IMR-90 (cell line): ENCODE measurements at regions not wholly inside any gene's neighbourhood (a gene's known extent, or its start where the extent isn't known, plus 50 kb on each side); places are given as distances from the start of the nearest gene placed in this dataset.

ENCODE experiments used
- ATAC-seq: fragments of 200-7000 bp; cut with Tn5 transposase; 2 replicates; pipeline ENCODE4 v1.9.1; 2020; ENCODE audit warnings: low read depth, mild to moderate bottlenecking, moderate library complexity
- BruUV-seq: library from RNA; stranded (reverse); fragments of 400-500 nt; replicated peaks from 2 replicates; lab custom pipeline; 2021; lab: Mats Ljungman, UMichigan
- CTCF ChIA-PET: fragments of 300-600 bp; formaldehyde crosslinking; extraction: SDS; loops from one replicate; lab custom pipeline; 2021; ENCODE audit warnings: antibody characterized with exemption; lab: Yijun Ruan, JAX
- POLR2A ChIA-PET: fragments of 300-600 bp; sonication (Branson Sonifier 250); formaldehyde crosslinking; loops from one replicate; lab custom pipeline; 2022; ENCODE audit warnings: antibody characterized with exemption; ENCODE audit not compliant: unreplicated experiment; lab: Charles Lee
- DNase-seq: peaks from one replicate; pipeline ENCODE4 v3.0.0; 2013
- H2AFZ ChIP-seq: replicated peaks from 2 replicates; pipeline ENCODE3; 2013; ENCODE audit warnings: low read length, mild to moderate bottlenecking; ENCODE audit not compliant: poor library complexity
- H2AK5ac ChIP-seq: 2 replicates; pipeline ENCODE4 v1.6.1; 2013; ENCODE audit warnings: low read depth, low read length, inconsistent platforms
- H2AK9ac ChIP-seq: replicated peaks from 2 replicates; pipeline ENCODE3; 2013; ENCODE audit warnings: mild to moderate bottlenecking, low read depth, low read length, moderate library complexity; ENCODE audit not compliant: poor library complexity
- H2BK120ac ChIP-seq: 2 replicates; pipeline ENCODE4 v1.6.1; 2013; ENCODE audit warnings: low read depth, low read length, inconsistent platforms
- H2BK15ac ChIP-seq: 3 replicates; pipeline ENCODE4 v1.6.1; 2013; ENCODE audit warnings: low read depth, low read length, inconsistent platforms
- H2BK20ac ChIP-seq: 2 replicates; pipeline ENCODE4 v1.6.1; 2013; ENCODE audit warnings: low read depth, mild to moderate bottlenecking, inconsistent platforms, low read length, moderate library complexity
- H2BK5ac ChIP-seq: 2 replicates; pipeline ENCODE4 v1.6.1; 2013; ENCODE audit warnings: mild to moderate bottlenecking, low read depth, low read length, inconsistent platforms; ENCODE audit not compliant: poor library complexity, severe bottlenecking
- H3K14ac ChIP-seq: replicated peaks from 2 replicates; pipeline ENCODE4 v1.6.1; 2013; ENCODE audit warnings: low read depth, low read length, inconsistent platforms
- H3K18ac ChIP-seq: 2 replicates; pipeline ENCODE4 v1.6.1; 2013; ENCODE audit warnings: low read depth, low read length, control low read depth
- H3K23ac ChIP-seq: 2 replicates; pipeline ENCODE4 v1.6.1; 2013; ENCODE audit warnings: low read depth, low read length, inconsistent platforms
- H3K27ac ChIP-seq: 2 replicates; pipeline ENCODE4 v1.5.1; 2013; ENCODE audit warnings: mild to moderate bottlenecking, control low read depth, low read length; ENCODE audit not compliant: insufficient read depth
- H3K27me3 ChIP-seq: 2 replicates; pipeline ENCODE4 v1.6.1; 2013; ENCODE audit warnings: low read length; ENCODE audit not compliant: control insufficient read depth, insufficient read depth
- H3K36me3 ChIP-seq: 2 replicates; pipeline ENCODE4 v1.6.1; 2013; ENCODE audit warnings: low read length, mixed read lengths; ENCODE audit not compliant: control insufficient read depth, insufficient read depth
- H3K4ac ChIP-seq: 2 replicates; pipeline ENCODE4 v1.6.1; 2013; ENCODE audit warnings: low read depth, low read length, inconsistent platforms
- H3K4me1 ChIP-seq: 2 replicates; pipeline ENCODE4 v1.6.1; 2013; ENCODE audit warnings: low read length, mixed read lengths; ENCODE audit not compliant: control insufficient read depth, insufficient read depth
- H3K4me2 ChIP-seq: 2 replicates; pipeline ENCODE4 v1.6.1; 2013; ENCODE audit warnings: low read depth, mild to moderate bottlenecking, control low read depth, low read length, moderate library complexity
- H3K4me3 ChIP-seq: 2 replicates; pipeline ENCODE4 v1.5.1; 2013; ENCODE audit warnings: low read depth, mild to moderate bottlenecking, control low read depth, low read length, moderate library complexity; ENCODE audit not compliant: insufficient read depth
- H3K56ac ChIP-seq: 2 replicates; pipeline ENCODE4 v1.6.1; 2013; ENCODE audit warnings: low read length, inconsistent platforms; ENCODE audit not compliant: insufficient read depth; ENCODE audit errors: extremely low read depth
- H3K79me1 ChIP-seq, 2 experiments: 2 replicates each; pipeline ENCODE4 v1.6.1; 2013; ENCODE audit warnings: low read length in 2 of 2, inconsistent platforms in 1 of 2, low read depth in 1 of 2
- H3K9ac ChIP-seq: 2 replicates; pipeline ENCODE4 v1.6.1; 2013; ENCODE audit warnings: low read depth, low read length, control low read depth
- H3K9me1 ChIP-seq: 2 replicates; pipeline ENCODE4 v1.6.1; 2013; ENCODE audit warnings: low read length, inconsistent platforms; ENCODE audit not compliant: insufficient read depth
- H3K9me3 ChIP-seq: 2 replicates; pipeline ENCODE4 v1.6.1; 2013; ENCODE audit warnings: low read length; ENCODE audit not compliant: control insufficient read depth, insufficient read depth
- H4K20me1 ChIP-seq: 2 replicates; pipeline ENCODE4 v1.6.1; 2013; ENCODE audit warnings: low read length, inconsistent platforms; ENCODE audit not compliant: insufficient read depth
- H4K5ac ChIP-seq: 2 replicates; pipeline ENCODE4 v1.6.1; 2013; ENCODE audit warnings: mild to moderate bottlenecking, low read depth, low read length, control low read depth
- H4K8ac ChIP-seq, 2 experiments: 2 replicates each; pipeline ENCODE4 v1.6.1; 2013; ENCODE audit warnings: low read depth in 2 of 2, low read length in 2 of 2, control low read depth in 1 of 2, inconsistent platforms in 1 of 2
- H4K91ac ChIP-seq: 2 replicates; pipeline ENCODE4 v1.6.1; 2013; ENCODE audit warnings: low read depth, low read length, inconsistent platforms; ENCODE audit not compliant: insufficient read depth
- BHLHE40 ChIP-seq: fragments of 150-350 bp; IDR thresholded peaks from 2 replicates; pipeline ENCODE4 v1.6.1; 2016; ENCODE audit warnings: mild to moderate bottlenecking, low read depth, low read length
- CEBPB ChIP-seq: IDR thresholded peaks from 2 replicates; pipeline ENCODE4 v1.6.1; 2012; ENCODE audit warnings: low read depth, low read length, improper control_type of control experiment
- CTCF ChIP-seq: conservative IDR thresholded peaks from 2 replicates; pipeline ENCODE4 v1.5.1; 2012; ENCODE audit warnings: mild to moderate bottlenecking, low read depth, low read length, improper control_type of control experiment
- FOS ChIP-seq: fragments of 150-350 bp; IDR thresholded peaks from 2 replicates; pipeline ENCODE4 v1.6.1; 2016; ENCODE audit warnings: low read depth, low read length
- MXI1 ChIP-seq: IDR thresholded peaks from 2 replicates; pipeline ENCODE4 v1.6.1; 2012; ENCODE audit warnings: low read depth, mild to moderate bottlenecking, low read length, moderate library complexity, borderline replicate concordance
- RFX5 ChIP-seq: IDR thresholded peaks from 2 replicates; pipeline ENCODE4 v1.8.0; 2012; ENCODE audit warnings: low read depth, mild to moderate bottlenecking, low read length, moderate library complexity
- SMC3 ChIP-seq: fragments of 150-350 bp; IDR thresholded peaks from 2 replicates; pipeline ENCODE4 v1.6.1; 2016; ENCODE audit warnings: low read depth, mild to moderate bottlenecking, antibody characterized with exemption, low read length, moderate library complexity
- WGBS, 2 experiments: methylation state at CpG; one replicate each; pipeline versions ENCODE4 v1.1.5 to v1.1.7; 2013; ENCODE audit warnings: missing lambda C conversion rate in 2 of 2; ENCODE audit not compliant: insufficient read length in 1 of 2; ENCODE audit errors: extremely low coverage in 2 of 2; 5-methylcytosine and 5-hydroxymethylcytosine counted together
- dilution Hi-C: fragments of 300-500 bp; cut with HindIII; formaldehyde crosslinking; loops from one replicate; pipeline ENCODE4 v1.14.3; 2018; ENCODE audit warnings: low sequenced_read_pairs; ENCODE audit not compliant: unreplicated experiment
- in situ Hi-C: fragments of 300-500 bp; cut with MboI; formaldehyde crosslinking; loops from 3 replicates; pipeline ENCODE4 v1.14.3; 2019; ENCODE audit warnings: low sequenced_read_pairs, inconsistent platforms, mixed read lengths
- intact Hi-C: fragments of 100-400 bp; cut with micrococcal nuclease; formaldehyde crosslinking; loops from 2 replicates; pipeline ENCODE4 v1.10.0; 2022

- Histone ChIP-seq H3K27ac (no peak overlapping the region), H2AK5ac (no peak overlapping the region), H3K36me3 (no peaks in the 10 kb centered on the region), H4K20me1 (no peaks in the 10 kb centered on the region), H2AK9ac (no peak overlapping the region), H3K4me3 (no peak overlapping the region), H3K18ac (no peak overlapping the region), H4K8ac (no peak overlapping the region), H2BK20ac (no peak overlapping the region), H3K23ac (no peak overlapping the region), H2BK15ac (no peak overlapping the region), H3K4ac (no peak overlapping the region), H2AFZ (no peak overlapping the region), H4K91ac (no peak overlapping the region), H3K4me1 (no peaks in the 10 kb centered on the region), H2BK5ac (no peak overlapping the region), H2BK120ac (no peak overlapping the region), H3K4me2 (no peak overlapping the region), H3K56ac (no peak overlapping the region), H3K27me3 (no peaks in the 10 kb centered on the region), H4K5ac (no peak overlapping the region), H3K9me3 (no peaks in the 10 kb centered on the region; the same call in 1 of the 2 replicates), H3K14ac (no peak overlapping the region), H3K79me1 (no peaks in the 10 kb centered on the region), H3K9ac (no peak overlapping the region), H3K9me1 (no peaks in the 10 kb centered on the region)
- 80 to 100% methylated on average over 1 to 2 of the region's 9 CpGs for WGBS, 2 experiments
- in situ Hi-C loops = no loop called here
- no peak for DNase-seq
- BruUV-seq = no TSS peak
- CTCF ChIA-PET = no interaction called here
- ATAC-seq = no peak
- intact Hi-C loops = no loop called here
- dilution Hi-C loops = no loop called here
- TF ChIP-seq MXI1 = no peak
- TF ChIP-seq RFX5 = no peak
- no peak for TF ChIP-seq CEBPB
- no peak for TF ChIP-seq SMC3
- no peak for TF ChIP-seq FOS
- TF ChIP-seq BHLHE40 = no peak
- TF ChIP-seq CTCF = no peak
- POLR2A ChIA-PET = no interaction called here
Observed at GRCh38 chr6:54730767-54731630, 115.6 kb upstream of the FAM83B start.
